WTC11 (cell line): ENCODE measurements at regions not wholly inside any gene's neighbourhood (a gene's known extent, or its start where the extent isn't known, plus 50 kb on each side); places are given as distances from the start of the nearest gene placed in this dataset.

Experiments
- ETV6 ChIP-seq: sonication (generic); formaldehyde crosslinking; IDR thresholded peaks from 2 replicates; pipeline ENCODE4 v1.8.1; 2022; ENCODE audit warnings: mild to moderate bottlenecking, missing genetic modification reagents
- FOXK1 ChIP-seq: sonication (generic); formaldehyde crosslinking; IDR thresholded peaks from 2 replicates; pipeline ENCODE4 v1.8.0; 2022; ENCODE audit warnings: mild to moderate bottlenecking, moderate library complexity, missing genetic modification reagents
- IRF2 ChIP-seq: sonication (generic); formaldehyde crosslinking; IDR thresholded peaks from 2 replicates; pipeline ENCODE4 v1.8.0; 2022; ENCODE audit warnings: low read depth, missing genetic modification reagents, borderline replicate concordance
- SP1 ChIP-seq: sonication (generic); formaldehyde crosslinking; conservative IDR thresholded peaks from 2 replicates; pipeline ENCODE4 v1.8.1; 2022; ENCODE audit warnings: missing genetic modification reagents
- ZNF232 ChIP-seq: sonication (generic); formaldehyde crosslinking; IDR thresholded peaks from 2 replicates; pipeline ENCODE4 v1.8.0; 2022; ENCODE audit warnings: mild to moderate bottlenecking, missing genetic modification reagents
- ZSCAN18 ChIP-seq: fragments of 250-450 bp; sonication (Bioruptor Pico); IDR thresholded peaks from 2 replicates; pipeline ENCODE4 v2.1.2; 2022; ENCODE audit warnings: mild to moderate bottlenecking, moderate library complexity
- TF ChIP-seq, protein P1 (sequence below): fragments of 200-600 bp; IDR thresholded peaks from 2 replicates; pipeline ENCODE4 v1.8.0; 2022; ENCODE audit warnings: antibody characterized with exemption

DNA sequence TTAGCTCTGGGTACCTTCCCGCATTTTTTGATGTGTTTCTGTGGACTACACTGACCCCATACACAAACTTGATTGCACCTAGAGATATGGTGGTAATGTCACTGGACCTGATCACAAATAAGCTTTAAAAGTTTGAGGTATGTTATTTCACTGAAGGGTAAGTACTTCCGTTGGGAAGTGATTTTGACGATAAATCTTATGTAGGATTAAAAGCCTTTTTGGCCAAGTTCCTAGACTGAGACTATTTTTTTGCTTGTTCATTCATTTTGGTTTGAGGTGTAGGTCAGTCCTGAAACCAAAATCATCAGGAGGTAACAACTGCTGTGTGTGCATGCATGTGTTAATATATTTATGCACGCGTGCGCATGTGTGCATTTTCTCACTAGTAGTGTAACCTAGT is 336.3 kb downstream of the TFAP2A start:
- TF ChIP-seq, protein P1, sequence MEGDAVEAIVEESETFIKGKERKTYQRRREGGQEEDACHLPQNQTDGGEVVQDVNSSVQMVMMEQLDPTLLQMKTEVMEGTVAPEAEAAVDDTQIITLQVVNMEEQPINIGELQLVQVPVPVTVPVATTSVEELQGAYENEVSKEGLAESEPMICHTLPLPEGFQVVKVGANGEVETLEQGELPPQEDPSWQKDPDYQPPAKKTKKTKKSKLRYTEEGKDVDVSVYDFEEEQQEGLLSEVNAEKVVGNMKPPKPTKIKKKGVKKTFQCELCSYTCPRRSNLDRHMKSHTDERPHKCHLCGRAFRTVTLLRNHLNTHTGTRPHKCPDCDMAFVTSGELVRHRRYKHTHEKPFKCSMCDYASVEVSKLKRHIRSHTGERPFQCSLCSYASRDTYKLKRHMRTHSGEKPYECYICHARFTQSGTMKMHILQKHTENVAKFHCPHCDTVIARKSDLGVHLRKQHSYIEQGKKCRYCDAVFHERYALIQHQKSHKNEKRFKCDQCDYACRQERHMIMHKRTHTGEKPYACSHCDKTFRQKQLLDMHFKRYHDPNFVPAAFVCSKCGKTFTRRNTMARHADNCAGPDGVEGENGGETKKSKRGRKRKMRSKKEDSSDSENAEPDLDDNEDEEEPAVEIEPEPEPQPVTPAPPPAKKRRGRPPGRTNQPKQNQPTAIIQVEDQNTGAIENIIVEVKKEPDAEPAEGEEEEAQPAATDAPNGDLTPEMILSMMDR: no peak
- no peak for TF ChIP-seq IRF2 (CRISPR knock-in tag)
- TF ChIP-seq FOXK1: no peak
- TF ChIP-seq ZSCAN18 (CRISPR knock-in tag): no peak
- TF ChIP-seq ETV6 (CRISPR knock-in tag): no peak
- no peak for TF ChIP-seq SP1
- no peak for TF ChIP-seq ZNF232 (CRISPR knock-in tag)
